Endothelial cell of umbilical vein (primary cell): ENCODE measurements at regions not wholly inside any gene's neighbourhood (a gene's known extent, or its start where the extent isn't known, plus 50 kb on each side); places are given as distances from the start of the nearest gene placed in this dataset.

Experiments
- EZH2 ChIP-seq: IDR thresholded peaks from 2 replicates; pipeline ENCODE4 v1.6.1; 2012; ENCODE audit warnings: borderline replicate concordance, low read depth, mild to moderate bottlenecking, moderate library complexity, low read length, inconsistent platforms; ENCODE audit not compliant: severe bottlenecking
- POLR2A ChIP-seq: IDR thresholded peaks from 2 replicates; pipeline ENCODE4 v1.6.1; 2012; ENCODE audit warnings: low read depth, mild to moderate bottlenecking, control low read depth, low read length
- POLR2AphosphoS5 ChIP-seq: IDR thresholded peaks from 2 replicates; pipeline ENCODE4 v1.6.1; 2012; ENCODE audit warnings: low read depth, mild to moderate bottlenecking, control low read depth, low read length, moderate library complexity; ENCODE audit not compliant: insufficient read depth
- TF ChIP-seq, protein P1 (sequence below), 2 donors: IDR thresholded peaks; 1 replicate in 1 of 2; 2 replicates in 1 of 2; pipeline ENCODE4 v1.5.1; 2011; ENCODE audit warnings: low read length in 2 of 2, mild to moderate bottlenecking in 2 of 2, moderate library complexity in 2 of 2, control low read depth in 1 of 2, inconsistent platforms in 1 of 2, low read depth in 1 of 2; ENCODE audit not compliant: insufficient read depth in 1 of 2; ENCODE audit errors: extremely low read depth in 1 of 2

DNA sequence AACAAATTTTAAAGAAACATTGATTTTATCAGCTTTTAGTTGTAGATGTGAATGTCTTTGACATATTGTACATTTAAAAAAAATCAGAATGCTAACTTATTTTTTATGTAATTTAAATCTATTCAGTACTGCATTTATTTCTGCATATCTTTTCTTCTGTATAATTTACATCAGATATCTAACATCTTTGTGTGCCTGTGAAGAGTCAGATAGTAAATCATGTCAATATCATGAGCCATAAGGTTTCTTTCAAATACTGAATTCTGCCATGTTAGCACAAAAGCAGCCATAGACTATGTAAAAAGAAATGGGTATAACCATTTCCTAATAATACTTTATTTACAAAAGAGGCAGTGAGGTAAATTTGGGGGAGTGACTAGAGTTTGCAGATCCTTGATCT is 1829.2 kb downstream of the NCAM2 start:
- TF ChIP-seq, protein P1, sequence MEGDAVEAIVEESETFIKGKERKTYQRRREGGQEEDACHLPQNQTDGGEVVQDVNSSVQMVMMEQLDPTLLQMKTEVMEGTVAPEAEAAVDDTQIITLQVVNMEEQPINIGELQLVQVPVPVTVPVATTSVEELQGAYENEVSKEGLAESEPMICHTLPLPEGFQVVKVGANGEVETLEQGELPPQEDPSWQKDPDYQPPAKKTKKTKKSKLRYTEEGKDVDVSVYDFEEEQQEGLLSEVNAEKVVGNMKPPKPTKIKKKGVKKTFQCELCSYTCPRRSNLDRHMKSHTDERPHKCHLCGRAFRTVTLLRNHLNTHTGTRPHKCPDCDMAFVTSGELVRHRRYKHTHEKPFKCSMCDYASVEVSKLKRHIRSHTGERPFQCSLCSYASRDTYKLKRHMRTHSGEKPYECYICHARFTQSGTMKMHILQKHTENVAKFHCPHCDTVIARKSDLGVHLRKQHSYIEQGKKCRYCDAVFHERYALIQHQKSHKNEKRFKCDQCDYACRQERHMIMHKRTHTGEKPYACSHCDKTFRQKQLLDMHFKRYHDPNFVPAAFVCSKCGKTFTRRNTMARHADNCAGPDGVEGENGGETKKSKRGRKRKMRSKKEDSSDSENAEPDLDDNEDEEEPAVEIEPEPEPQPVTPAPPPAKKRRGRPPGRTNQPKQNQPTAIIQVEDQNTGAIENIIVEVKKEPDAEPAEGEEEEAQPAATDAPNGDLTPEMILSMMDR (IDR thresholded peaks at IDR 0.05; ENCODE audit: extremely low read depth in 1 of 2, insufficient read depth in 1 of 2, low read depth in 1 of 2, low read length in 2 of 2) = no peak
- TF ChIP-seq EZH2 (no peak), POLR2A (no peak), POLR2AphosphoS5 (no peak)
